AG09319 (cell line): ENCODE measurements at regions not wholly inside any gene's neighbourhood (a gene's known extent, or its start where the extent isn't known, plus 50 kb on each side); places are given as distances from the start of the nearest gene placed in this dataset.

Source experiments
- DNase-seq: peaks from one replicate; pipeline ENCODE4 v3.0.0-alpha.2; 2010; ENCODE audit warnings: low read depth; ENCODE audit errors: extremely low read depth
- CTCF ChIP-seq: IDR thresholded peaks from 2 replicates; pipeline ENCODE4 v1.5.1; 2011; ENCODE audit warnings: low read depth, mild to moderate bottlenecking, inconsistent platforms, low read length, moderate library complexity

GRCh38 chr10:63749915-63750314, 228.7 kb downstream of the REEP3 start:
- TF ChIP-seq CTCF, result no peak

GRCh38 chr10:63751836-63752235, 230.6 kb downstream of the REEP3 start:
- no peak for TF ChIP-seq CTCF
- no peak for DNase-seq

More at GRCh38 chr10:63749915-63750314, 228.7 kb downstream of the REEP3 start:
- no peak for DNase-seq

- TF ChIP-seq CTCF, result no peak
- DNase-seq, result no peak
Measured at GRCh38 chr10:63752318-63752717, 231.1 kb downstream of the REEP3 start.

- DNase-seq, result no peak
- TF ChIP-seq CTCF, result no peak
Measured at GRCh38 chr10:63753808-63754207, 232.6 kb downstream of the REEP3 start.

GRCh38 chr10:63755441-63755840, 234.2 kb downstream of the REEP3 start:
- no peak for TF ChIP-seq CTCF
- DNase-seq, result no peak

- DNase-seq, result no peak
- no peak for TF ChIP-seq CTCF
Measured at GRCh38 chr10:63757067-63757466, 235.9 kb downstream of the REEP3 start.

- DNase-seq, result no peak
- TF ChIP-seq CTCF, result no peak
Measured at GRCh38 chr10:63758080-63758479, 236.9 kb downstream of the REEP3 start.
